DMS 273 treated with DMSO at 0.1 percent for 48 hours (cell line): ENCODE measurements at regions not wholly inside any gene's neighbourhood (a gene's known extent, or its start where the extent isn't known, plus 50 kb on each side); places are given as distances from the start of the nearest gene placed in this dataset.

Experiments used
- DNase-seq: peaks from one replicate; lab custom pipeline; 2025; lab: John Stamatoyannopoulos, UW

DNA sequence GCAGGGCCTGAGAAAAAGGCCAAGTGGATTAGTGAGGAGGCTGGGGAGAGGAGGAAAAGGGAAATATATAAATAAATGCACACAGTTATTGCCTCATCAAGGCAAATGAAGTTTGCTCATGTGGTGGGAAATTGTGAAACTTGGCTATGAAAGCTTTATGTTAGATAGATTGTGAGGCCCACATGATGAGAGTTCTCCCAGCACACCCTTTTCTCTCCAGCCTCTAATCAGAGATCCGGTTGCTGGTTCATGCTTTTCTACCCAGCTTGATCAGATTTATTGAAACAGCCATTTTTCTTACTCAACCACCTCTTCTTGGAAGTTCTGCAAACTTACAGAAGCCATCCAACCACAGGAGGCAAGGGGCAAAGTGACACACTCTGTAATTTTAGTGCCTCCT lies 125.8 kb upstream of the KLF4 start:
- no peak for DNase-seq

DNA sequence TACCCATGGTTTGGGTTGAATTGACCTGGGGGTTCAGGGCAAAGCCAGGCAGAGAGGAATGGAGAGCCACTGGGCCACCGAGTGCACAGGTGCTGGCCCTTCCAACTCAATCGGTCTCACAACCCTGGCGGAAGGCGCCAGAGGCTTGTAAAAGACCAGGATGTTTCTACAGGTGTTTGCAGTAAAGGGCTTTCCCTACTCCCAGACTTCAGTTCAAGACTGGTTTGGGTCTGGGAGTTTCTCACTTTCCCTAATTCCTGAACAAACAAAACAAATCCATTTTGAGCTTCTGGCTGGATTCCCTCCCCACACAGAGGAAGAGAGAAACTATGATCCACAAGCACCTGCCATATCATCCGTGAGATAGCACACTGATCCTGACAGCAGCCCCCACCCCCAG lies 125.2 kb upstream of the KLF4 start:
- DNase-seq: no peak

DNA sequence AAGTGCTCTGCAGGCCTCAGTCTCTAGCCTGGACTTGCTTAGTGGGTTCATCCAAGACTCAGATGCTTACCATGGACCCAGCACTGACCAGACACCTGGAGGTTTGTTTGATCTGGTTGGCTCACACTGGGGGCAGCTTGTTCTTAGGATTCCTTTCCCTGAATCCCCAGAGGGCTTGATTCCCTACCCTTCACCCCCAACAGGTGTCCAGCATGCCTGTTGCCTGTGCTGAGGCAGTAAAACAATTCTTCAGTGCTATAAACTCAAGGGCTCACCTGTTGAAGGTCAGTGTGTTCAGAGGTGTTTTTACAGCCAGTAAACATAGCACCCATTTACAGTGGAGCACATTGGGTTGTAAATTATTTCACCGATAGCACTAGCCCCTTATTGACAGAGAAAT lies 123.8 kb upstream of the KLF4 start:
- no peak for DNase-seq

DNA sequence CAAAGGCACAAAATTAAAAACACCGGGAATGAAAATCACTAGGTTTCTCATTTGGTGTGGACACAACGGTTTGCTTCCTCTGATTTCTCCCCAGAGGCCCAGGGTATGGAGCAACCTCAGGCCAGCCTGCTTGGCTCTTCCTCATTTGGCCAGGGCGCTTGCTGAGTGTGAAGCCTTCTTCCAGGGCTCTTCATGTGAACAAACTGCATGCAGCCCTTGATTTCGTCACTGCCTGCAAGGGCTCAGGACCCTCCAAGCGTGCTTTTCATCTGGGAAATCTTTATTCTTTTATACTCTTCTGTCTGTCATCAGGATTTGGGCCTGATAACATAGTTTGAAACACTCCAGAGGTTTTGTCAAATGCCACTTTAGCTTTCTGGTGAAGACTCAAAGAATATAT lies 122.6 kb upstream of the KLF4 start:
- no peak for DNase-seq

DNA sequence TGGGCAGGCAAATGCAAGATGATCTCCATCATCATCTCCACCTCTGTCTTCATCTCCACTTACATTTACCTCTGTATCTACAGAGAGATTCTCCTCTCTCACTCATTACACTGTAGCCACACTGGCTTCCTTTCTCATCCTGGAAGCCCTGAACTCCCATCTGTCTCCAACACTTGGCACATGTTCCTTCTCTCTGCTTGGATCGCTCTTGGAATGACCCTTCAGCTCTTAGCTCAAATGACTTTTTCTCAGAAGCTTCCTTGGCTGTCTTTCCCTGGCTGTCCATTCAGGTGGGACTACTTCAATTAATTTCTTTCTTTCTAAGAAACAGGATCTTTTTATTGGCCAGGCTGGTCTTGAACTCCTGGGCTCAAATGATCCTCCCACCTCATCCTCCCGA lies 120.0 kb upstream of the KLF4 start:
- DNase-seq: no peak

DNA sequence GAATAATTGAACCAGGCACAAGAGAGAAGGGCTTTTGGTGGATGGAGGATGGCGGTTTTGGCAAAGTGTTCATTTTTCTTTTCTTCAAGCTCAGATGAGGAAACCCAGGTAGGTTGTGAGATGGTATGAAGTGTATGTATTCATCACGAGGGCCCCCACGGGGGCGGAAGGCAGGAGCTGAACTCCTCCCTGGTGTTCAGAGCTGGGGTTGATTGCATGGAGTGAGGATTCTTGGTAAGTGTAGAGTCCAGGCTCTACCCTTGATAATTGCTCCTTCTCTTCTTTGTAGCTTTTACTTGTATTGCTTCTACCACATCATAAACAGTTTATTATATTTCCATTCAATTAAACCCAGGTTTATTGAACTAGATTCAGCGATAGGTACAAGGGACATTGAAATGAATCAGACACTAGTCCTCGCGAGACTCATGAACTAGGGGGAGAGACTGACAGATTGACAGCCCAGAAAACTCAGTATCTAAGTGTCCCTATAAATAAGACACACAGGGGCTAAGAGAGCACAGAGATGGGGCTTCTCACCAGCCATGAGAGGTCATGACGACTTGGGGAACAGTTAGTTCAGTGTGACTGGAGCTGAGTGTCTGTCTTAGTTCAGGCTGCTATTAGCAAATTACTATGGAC lies 116.7 kb upstream of the KLF4 start:
- no peak for DNase-seq

DNA sequence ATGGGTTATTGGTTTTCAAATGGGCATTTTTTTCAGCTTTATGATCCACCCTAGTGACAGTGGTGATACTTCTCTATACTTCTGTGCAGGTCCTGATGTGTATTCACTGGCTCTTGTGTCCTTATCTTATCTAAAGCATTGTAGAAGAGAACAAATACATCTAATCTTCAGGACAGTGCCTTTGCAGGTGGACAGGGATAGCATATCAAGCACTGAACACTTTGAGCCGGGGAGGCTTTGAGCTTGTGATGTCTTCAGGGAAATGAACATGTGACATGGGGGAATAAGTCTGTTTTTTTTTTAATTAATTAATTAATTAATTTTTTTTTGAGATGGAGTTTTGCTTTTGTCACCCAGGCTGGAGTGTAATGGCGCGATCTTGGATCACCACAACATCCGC lies 115.5 kb upstream of the KLF4 start:
- no peak for DNase-seq

DNA sequence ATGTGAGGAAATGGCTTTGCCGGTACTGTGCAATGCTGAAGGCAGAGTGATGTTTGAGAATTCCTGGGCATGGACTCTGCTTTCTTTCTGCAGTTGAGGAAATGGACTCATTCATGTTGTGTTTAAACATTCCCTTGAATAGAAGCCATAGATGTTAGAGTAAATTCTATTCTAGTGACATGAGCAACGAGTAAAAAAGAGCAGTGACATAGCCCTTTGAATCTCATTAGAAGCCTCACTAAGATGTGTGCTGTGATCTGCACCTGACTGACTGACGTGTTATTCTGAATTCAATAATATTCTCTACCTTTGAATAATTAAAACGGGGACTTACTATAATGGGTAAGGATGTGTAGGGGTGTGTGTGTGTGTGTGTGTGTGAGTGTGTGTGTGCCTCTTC lies 113.7 kb upstream of the KLF4 start:
- no peak for DNase-seq

DNA sequence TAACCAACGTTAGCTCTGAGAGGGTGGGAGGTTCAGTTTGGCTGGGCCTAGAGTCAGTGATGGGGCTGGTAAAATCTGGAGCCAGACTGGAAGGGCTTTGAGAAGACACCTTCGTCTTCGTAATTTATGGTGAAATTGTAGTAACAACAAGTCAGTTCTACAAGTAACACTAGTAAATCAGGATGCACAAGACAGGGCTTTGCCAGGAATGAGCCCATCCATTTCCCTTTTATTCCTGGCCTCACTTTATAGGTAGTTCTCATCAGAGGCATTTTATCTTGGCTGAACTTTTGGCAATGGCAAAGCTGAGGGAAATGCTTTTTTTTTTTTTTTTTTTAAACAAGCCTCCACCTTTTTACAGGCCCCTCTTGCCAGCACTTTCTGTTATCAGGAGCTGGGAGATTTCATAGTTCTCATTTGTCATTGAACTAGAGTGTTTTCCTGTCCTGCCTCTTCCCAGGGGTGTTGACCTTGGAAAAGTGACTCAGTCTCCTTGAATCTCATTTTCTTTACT lies 110.5 kb upstream of the KLF4 start:
- no peak for DNase-seq

DNA sequence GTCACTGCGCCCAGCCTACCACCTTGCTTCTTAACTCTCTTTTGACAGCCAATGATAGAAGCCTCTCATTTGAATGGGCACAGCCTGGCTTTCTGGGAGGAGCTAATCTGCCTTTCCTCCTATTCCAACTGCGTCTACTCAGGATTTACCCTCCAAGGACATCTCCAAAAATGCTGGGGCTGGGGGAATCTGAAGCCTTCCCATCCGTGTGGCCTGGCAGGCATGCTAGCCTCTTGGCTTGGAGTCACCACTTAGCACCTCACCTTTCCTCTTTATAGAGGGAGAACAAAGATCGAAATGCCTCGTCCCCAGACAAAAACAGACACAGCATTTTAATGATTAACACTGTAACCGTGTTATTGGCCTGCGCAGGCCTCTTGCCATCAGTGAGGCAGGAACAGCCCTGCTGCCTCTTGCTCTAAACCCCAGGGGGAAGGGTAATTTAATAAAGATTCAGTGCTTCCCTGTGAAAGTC lies 108.2 kb upstream of the KLF4 start:
- DNase-seq: no peak

DNA sequence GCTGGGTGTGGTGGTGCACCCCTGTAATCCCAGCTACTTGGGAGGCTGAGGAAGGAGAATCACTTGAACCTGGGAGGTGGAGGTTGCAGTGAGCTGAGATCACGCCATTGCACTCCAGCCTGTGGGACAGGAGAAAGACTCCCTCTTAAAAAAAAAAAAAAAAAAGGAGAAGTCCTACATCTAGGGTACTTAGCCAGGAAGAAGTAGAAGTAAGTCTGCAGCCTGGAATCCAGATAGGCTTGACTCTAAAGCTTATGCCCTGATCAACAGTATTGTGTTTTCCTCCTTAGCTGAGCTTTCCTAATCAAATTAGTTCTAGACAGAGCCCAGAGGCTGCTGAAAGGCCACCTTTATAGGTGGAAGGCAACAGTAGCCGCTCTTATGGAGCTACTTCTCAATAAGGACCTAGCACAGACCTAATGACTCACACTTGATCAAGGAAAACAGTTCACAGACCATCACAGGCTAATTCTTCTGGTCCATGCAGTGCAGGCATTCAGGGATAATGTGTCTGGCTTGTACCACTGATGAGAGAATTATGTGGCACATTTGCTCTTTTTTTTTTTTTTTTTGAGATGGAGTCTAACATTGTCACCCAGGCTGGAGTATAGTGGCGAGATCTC lies 105.5 kb upstream of the KLF4 start:
- DNase-seq: no peak

DNA sequence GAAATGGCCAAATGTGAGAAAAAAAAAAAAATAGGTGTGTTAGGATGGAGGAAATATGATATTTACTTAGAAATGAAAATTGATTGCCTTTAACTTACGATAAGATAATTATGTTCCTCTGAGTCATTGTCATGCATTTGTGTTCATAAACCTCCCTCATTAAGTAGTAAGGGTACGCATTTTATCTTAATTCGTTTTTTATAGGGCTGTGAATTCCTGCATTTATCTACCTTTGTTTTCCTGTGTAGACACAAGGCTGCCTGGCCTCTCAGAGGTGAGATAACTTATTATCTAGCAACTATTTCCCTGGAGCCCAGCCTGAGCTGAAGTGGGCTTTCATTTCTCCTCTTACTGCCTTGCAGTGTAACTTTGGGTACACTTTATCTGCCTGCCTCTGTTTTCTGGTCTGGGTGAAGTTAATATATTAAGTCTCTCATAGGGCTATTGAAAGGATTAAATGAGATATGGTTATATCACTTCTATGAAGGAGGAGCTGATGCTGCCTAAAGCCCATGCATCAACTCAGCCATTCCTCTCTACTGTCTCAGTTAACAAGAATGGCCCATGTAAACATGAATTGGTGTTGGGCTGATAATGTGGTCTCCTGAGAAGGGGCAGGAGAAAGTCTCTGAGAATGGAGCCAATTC lies 103.8 kb upstream of the KLF4 start:
- DNase-seq: no peak

DNA sequence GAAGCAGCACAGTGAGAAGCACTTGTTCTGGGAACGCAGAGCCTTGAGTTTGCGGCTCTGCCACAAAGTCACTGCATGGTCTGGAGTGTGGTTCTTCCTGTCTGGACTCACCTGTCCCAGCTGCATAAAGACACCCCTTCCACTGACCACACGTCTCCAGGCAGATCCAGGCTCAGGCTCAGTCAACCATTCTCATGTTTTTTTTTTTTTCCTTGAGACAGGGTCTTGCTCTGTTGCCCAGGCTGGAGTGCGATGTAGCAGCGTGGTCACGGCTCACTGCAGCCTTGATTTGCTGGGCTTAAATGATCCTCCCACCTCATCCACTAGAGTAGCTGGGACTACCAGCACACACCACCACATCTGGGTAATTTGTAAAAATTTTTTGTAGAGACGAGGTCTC lies 102.9 kb upstream of the KLF4 start:
- DNase-seq: no peak

DNA sequence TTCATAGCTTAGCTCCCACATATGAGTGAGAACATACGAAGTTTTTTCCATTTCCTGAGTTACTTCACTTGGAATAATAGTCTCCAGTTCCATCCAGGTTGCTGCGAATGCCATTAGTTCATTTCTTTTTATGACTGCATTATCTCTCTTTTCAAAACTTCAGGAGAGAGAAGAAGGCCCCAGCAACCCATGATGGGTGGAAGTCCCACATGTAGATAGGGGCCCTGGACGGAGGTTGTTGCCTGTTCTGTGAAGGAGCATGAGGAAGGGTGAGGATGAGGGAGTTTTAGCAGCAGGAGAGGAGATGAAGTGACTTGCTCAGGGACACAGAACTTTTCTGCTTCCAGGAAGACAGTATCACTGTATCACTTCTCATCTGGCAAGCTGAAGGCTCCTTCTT lies 102.2 kb upstream of the KLF4 start:
- DNase-seq: no peak

DNA sequence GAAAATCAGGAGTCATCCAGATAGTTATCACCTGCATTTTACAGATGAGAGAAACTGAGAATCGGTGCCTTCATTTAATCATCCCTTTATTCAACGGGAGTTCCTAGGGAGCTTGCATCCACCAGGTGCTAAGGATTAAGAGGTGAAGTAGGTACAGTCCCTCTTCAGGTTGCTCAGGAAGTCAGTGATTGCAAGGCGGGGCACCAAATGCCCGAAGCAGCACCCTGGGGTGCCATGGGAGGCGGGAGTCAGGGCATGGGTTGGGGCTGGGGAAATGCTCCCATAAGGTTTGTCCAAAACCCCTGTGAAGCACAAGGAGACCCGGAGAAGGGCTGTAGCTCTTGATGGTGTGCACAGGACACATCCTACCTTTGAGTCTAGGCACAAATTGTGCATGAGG lies 98.8 kb upstream of the KLF4 start:
- DNase-seq: no peak

DNA sequence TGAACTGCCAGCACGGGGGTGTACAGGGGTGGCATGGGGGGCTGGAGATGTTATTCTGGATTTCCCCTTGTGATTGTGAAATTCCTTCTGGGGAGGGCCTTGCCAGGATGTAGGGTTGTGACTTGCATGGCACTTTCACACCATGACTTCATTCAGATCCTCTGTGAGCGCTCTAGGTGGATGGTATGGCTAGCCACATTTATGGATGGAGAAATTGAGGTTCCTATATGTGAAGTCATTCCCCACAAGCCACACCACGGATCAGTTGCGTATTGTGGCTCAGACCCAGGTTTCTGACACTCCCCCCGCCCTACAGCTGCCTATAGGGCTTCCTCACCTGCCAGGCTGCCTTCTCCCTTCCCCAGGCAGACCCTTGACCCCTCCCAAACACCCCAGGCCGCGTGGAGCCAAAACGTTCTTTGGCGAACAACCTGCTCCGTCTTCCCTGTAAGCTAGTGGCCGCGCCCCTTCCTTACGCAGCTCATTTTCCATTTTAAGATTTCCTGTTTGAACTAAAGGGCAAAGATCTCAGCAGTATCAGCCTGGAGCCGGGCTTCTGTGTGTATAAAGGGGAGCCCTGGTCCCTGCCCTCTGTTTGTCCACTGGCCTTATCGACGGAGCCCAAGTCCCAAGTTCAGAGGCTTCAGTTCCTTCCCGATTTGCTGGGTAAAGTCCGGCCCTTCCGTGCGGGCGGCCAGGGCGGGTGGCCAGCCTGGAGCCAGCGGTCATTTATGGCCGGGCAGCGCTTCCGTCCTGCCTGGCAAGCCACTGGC lies 97.8 kb upstream of the KLF4 start:
- DNase-seq: no peak

DNA sequence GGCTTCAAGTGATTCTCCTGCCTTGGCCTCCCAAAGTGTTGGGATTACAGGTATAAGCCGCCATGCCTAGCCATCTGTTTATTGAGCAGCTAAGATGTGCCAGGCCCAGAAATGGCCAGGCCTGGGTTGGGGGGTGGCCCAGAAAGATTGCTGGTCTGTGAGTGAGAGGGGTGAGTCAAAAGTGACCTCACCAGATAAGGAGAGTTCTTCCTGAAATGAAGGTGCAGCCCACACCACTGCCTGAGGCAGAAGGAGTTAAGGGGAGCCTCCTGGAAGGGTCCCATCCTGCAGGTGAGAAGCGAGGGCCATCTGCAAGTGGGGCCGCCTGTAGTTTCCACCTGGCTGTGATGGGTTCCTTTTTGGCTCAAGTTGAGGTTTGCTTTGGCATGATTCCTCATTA lies 96.9 kb upstream of the KLF4 start:
- no peak for DNase-seq

DNA sequence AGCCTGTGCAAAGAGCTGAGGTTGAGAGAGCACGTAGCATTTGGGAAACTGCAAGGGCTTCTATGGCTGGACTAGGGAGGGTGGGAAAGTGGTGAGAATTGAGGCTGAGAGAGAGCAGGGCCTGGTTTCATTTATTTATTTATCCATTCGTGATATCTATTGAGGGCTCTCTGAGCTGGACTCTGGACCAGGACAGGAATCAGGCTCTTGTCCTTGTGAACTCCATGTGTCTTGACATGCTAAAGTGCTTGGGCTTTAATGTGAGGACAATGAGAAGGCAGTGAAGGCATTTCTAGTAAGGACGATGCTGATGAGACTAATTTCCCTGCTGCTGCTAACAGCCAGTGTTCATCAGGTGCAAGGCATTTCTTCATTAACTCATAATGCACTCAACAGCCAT lies 95.9 kb upstream of the KLF4 start:
- no peak for DNase-seq

DNA sequence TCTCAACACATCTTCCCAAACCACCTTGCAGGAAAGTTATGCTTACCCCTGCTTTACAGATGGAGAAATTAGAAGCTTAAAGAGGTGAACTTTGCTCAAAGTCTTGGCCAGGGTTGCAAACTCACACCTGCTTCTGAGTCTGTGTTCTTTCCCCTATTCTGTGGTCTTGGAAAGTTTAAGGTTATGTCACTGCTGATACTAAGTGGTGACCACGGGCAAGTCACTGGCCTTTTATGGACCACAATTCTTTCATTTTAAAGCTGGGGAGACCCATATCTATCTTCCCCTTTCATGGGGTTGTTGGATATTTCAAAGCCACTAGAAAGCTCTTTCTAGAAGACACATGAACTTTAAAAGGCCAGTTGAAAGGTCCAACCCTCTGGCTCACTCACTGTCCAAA lies 95.4 kb upstream of the KLF4 start:
- no peak for DNase-seq

DNA sequence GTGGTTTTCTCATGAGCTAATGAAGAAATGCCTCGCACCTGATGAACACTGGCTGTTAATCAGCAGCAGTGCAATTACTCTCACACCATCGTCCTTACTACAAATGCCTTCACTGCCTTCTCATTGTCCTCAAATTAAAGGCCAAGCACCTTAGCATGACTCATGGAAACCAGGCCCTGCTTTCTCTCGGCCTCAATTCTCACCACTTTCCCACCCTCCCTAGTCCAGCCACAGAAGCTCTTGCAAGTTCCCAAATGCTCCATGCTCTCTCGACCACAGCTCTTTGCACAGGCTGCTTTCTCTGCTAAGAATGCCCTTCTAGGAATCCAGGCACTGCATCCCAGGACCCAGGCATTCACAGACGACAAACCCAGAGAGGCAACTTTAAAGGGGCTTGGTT lies 94.6 kb upstream of the KLF4 start:
- no peak for DNase-seq

DNA sequence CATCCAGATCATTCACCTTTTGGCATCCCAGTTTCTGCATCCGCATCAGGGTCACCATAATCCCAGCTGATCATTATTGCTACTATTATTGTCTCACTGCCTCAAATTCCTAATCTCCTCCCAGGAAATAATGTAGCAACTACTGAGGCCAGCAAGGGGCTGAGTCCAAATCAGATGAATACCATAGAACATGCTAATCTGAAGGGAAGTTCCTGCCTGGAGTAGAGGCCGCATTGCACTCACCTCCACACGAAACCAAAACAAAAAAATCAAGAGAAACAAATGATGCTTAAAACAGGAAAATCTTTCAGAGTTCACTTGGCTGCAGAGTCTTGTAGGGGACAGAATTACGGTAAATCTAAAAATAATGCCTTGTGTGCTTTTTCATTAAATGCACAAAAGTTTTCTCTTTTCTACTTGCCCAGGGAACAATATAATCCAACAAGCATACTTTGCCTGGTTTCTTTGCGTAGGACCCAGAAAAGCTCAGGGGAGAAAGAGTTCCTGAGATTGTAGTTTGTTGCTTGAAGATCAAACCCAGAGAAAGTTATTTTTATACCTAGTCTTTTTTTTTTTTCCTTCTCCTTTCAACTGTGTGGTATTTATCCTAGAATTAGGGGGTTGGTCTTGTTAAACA lies 87.7 kb upstream of the KLF4 start:
- DNase-seq: no peak

DNA sequence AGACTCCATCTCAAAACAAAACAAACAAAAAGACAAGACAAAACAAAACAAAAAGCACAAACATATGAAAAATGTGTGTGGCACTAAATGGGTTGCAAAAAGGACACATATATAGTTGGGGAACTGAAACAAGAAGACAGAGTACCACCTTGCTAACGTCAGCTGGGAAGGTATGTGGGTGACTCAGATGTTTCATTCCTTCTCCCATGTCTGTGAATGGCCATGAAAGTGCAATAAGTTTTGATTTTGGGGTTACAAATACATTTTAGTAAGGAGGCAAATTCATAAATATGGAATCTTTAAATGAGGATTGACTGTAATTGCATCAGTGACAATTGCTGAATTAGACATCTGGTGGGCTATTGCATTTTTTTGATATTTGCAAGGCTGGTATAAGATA lies 81.6 kb upstream of the KLF4 start:
- no peak for DNase-seq
